ENCODE measurements at regions not wholly inside any gene's neighbourhood (a gene's known extent, or its start where the extent isn't known, plus 50 kb on each side); places are given as distances from the start of the nearest gene placed in this dataset.

- no peak for DNase-seq
Observed at GRCh38 chr3:30504939-30505338, 101.5 kb upstream of the TGFBR2 start.

- no peak for DNase-seq
Observed at GRCh38 chr3:30505866-30506520, 100.4 kb upstream of the TGFBR2 start.

- DNase-seq = no peak
Observed at GRCh38 chr3:30508339-30508738, 98.1 kb upstream of the TGFBR2 start.

GRCh38 chr3:30510596-30510995, 95.8 kb upstream of the TGFBR2 start:
- no peak for DNase-seq

- DNase-seq = no peak
Observed at GRCh38 chr3:30511524-30512251, 94.7 kb upstream of the TGFBR2 start.

DNA sequence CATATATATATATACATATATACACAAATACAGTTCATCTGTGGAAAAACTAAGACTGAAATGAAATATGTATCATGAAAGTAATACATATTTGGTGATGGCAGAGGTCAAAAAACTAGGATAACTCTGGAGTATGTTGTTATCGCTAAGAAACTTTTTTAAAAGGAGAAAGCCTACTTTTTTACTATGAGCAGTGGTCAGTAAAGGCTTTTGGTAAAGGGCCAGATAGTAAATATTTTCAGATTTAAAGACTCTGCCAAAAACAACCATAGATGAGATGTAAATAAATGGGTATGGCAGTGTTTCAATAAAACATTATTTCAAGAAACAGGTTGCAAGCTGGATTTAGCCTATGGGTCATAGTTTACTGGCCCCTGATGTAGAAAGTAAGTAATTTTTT, 93.8 kb upstream of the TGFBR2 start:
- no peak for DNase-seq

- no peak for DNase-seq
Observed at GRCh38 chr3:30513374-30514152, 92.8 kb upstream of the TGFBR2 start.

DNA sequence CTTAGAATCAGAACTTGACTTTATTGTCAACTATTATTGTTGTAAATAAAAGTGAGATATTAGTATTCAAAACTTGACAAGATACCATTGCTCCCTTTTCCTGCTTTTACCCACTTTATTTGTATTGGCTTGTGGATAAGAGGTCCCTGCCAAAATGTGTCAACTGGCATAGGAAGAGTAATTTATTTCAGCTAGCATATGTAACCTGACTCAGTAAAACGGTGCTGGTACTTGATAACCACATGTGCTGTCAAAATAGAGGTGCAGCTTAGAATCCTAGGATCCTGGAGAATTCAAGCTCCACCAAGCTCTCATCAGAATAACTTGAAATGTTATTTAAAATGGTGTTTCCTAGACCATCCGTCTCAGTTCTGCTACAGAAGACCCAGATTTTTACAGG, 90.2 kb upstream of the TGFBR2 start:
- no peak for DNase-seq

DNA sequence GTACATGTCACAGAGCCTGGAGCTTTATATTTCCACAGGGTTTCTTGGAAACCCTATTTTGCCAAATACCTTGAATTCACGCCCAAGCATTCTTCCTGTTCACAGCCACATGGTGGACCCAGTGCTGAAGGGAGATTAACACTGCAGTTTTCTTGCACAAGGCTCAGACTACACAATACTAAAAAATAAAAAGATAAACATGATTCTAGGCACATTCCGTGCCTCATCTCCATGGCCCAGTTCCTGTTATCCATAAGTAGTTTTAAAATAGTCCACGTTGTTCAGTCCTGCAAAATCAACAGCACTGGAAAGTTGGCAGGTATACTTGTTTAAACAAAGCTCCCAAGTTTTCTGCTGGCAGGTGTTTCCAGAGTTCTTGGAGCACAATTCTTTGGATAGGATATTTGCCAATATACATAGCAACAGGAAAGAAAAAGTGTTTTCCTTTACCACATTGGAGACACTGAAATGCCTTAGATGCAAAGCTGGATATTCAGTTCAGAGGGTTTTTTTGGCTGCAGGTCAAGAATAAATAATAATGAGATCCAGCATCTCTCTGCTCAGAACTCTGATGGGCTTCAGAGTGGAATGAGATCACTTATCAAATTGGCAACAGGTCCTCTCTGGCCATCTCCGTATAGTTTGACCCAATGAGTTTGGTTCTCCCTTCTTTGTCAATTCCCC, 88.1 kb upstream of the TGFBR2 start:
- no peak for DNase-seq

GRCh38 chr3:30518872-30519271, 87.5 kb upstream of the TGFBR2 start:
- DNase-seq = no peak

- no peak for DNase-seq
Observed at GRCh38 chr3:30520699-30521098, 85.7 kb upstream of the TGFBR2 start.

DNA sequence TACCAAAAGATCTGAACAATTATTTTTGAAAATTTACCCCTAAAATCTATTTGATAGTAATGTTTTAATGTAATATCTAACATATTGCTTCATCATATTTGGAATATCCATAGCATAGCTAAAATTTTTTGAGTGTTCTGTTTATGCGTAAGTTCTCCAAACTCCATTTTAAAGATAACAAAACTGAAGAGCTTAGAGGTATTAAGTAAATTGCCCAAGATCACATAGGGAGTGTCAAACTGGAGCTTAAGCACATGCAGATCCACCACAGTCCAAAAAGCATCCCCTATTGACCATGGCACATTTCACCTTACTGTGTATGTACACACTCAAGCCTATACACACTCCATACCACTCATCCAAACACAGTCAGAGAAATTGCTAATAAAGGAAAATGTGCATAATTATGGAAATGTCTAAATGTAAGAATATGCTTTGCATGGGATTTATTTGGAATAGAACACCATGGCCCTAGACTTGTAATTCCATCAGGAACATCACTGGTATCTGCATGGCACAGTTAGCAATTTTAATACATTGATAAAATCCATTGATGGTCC, 85.2 kb upstream of the TGFBR2 start:
- no peak for DNase-seq

DNA sequence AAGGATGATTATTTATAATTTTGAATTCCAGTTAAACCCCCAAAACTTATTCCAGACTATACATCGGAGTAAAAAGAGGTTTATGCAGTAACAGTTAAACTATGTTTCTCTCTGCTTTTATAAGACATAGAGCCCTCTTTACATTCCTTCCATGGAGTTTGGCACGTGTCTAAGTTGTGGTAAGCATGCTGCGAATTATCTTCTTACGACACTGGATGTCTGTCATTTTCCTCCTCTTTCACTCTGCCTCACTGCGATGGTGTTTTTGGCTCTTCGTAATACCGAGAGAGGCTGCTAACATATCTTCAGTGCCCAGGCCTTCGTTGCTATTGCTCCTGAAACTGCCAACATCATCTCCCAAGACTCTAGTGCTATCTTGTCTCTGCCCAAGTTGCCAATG, 83.9 kb upstream of the TGFBR2 start:
- no peak for DNase-seq

- no peak for DNase-seq
Observed at GRCh38 chr3:30523366-30523765, 83.0 kb upstream of the TGFBR2 start.

DNA sequence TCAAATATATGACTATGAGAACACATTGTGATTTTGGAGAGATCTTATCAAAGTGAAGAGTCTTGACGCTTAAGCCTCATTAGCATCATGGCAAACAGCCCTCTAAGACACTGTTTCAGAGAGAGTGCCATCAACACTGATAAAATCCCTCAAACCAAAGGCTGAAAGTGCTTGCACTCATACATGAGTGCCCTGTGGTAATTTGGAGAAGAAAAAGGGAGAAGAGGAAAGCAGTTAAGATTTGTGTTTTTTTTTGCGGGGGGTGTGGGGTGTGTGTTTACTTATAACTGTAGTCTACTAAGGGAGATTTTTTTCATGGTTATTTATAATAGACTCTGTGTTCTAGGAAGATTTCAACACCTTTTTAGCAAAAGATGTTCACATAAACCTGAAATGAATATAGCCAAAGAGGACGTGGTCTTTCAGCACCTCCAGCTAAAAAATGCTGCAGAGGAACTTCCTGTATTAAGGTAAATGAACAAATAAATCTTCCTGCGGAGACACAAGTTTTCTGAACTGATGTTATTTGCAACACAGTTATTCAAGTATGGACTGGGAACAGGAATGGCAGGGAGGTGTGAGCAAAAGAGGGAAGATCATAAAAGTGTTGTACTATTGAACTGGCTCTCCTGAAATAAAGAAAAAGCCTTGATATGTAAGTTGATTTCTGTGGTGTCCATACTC, 81.9 kb upstream of the TGFBR2 start:
- no peak for DNase-seq

GRCh38 chr3:30526031-30526430, 80.4 kb upstream of the TGFBR2 start:
- DNase-seq = no peak

- no peak for DNase-seq
Observed at GRCh38 chr3:30527186-30527585, 79.2 kb upstream of the TGFBR2 start.

- no peak for DNase-seq
Observed at GRCh38 chr3:30527720-30528119, 78.7 kb upstream of the TGFBR2 start.

DNA sequence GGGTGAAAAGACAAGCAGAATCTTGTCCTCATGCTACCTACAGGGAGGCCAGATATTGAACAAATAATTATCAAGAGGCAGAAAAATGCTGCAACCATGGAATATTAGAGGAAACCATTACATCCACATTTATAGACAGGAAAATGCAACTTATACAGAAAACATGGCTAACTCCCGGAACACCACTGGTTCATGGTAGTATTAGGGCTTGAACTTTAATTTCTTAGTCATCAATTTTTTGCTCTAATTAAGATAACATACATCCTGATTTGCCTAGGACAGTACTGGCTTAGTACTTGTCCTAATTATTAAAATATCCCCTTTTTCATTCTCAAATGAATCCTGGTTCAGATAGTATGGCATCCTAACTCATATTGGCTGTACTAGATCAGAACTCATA, 76.3 kb upstream of the TGFBR2 start:
- no peak for DNase-seq

DNA sequence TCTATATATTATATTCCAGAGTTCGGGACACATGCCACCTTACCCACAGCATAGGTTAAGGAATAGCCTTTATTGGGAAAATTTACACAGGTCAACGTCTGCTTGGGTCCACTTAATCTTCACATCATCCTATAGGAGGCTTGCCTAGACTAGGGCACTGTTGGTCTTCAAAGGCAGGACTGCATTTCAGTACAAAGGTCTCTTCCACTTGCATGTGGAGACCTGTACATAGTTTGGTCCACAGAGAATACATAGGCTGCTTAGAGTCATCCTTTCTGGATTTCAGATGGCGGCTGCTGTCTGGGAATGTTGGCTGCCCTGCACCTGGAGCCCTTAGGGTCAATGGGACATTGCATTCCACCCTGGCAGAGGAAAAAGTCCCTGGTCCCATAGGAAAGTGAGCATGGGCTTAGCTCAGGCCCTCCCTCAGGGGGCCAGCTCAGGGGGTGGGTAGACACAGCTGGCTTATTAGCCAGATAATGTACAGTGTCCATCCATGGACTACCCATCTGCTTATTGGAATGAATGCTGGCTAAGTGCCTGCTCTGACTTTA, 75.3 kb upstream of the TGFBR2 start:
- no peak for DNase-seq

- no peak for DNase-seq
Observed at GRCh38 chr3:30535525-30535924, 70.9 kb upstream of the TGFBR2 start.

DNA sequence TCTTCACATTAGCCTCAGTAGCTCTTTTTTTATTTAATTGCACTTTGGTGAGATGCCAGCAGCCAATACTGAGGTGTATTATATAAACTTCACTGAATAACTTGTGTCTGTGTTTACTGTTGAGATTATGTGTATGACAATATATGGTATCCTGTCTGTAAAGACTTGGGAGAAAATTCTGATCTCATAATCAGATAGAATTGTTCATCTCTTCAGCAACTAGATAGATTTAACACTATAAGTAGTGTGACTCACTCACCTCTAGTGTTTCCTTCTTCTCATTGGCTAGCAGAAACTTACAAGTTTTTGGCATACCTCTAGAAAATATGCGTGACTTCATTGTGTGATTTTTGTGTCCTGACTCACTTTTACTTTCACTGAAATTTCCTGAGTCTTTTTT, 67.6 kb upstream of the TGFBR2 start:
- DNase-seq = no peak
